ENCODE measurements at regions not wholly inside any gene's neighbourhood (a gene's known extent, or its start where the extent isn't known, plus 50 kb on each side); places are given as distances from the start of the nearest gene placed in this dataset.

DNA sequence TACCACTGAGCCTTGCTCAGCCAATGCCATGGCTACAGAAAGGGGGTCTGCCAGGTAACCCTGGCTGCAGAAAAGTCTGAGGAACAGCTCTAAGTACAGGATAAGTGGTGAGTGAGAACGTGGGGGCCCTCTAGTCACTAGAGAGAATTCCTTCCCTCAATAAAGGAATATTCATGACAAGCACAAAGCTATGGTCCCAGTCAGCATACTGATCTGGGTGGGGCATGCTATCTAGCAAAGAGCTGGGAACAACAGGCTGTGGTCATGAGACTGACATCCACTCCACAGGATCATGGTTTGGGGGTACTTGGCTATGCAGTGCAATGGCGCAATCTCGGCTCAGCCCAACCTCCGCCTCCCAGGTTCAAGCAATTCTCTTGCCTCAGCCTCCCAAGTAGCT, 140.4 kb downstream of the MTHFS start:
- TF ChIP-seq, protein P1, sequence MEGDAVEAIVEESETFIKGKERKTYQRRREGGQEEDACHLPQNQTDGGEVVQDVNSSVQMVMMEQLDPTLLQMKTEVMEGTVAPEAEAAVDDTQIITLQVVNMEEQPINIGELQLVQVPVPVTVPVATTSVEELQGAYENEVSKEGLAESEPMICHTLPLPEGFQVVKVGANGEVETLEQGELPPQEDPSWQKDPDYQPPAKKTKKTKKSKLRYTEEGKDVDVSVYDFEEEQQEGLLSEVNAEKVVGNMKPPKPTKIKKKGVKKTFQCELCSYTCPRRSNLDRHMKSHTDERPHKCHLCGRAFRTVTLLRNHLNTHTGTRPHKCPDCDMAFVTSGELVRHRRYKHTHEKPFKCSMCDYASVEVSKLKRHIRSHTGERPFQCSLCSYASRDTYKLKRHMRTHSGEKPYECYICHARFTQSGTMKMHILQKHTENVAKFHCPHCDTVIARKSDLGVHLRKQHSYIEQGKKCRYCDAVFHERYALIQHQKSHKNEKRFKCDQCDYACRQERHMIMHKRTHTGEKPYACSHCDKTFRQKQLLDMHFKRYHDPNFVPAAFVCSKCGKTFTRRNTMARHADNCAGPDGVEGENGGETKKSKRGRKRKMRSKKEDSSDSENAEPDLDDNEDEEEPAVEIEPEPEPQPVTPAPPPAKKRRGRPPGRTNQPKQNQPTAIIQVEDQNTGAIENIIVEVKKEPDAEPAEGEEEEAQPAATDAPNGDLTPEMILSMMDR (IDR thresholded peaks at IDR 0.05), result no peak
- no peak for TF ChIP-seq POLR2A (IDR thresholded peaks at IDR 0.05)
- no peaks in the 10 kb centered on the region for H3K27me3 ChIP-seq
- no peaks in the 10 kb centered on the region for H3K36me3 ChIP-seq (ENCODE audit: low read depth, missing control alignments)
- H3K9me3 ChIP-seq, result no peaks in the 10 kb centered on the region
- intact Hi-C loops (cut with DNase I; ENCODE audit: low total_unique reads), result no loop called here
- H3K4me3 ChIP-seq, result no peak overlapping the region
- DNase-seq, result no peak
- no peaks in the 10 kb centered on the region for H3K4me1 ChIP-seq
- WGBS, 2 donors, result 91 to 97% methylated on average over 4 of the region's 4 CpGs
- H3K27ac ChIP-seq, result no peak overlapping the region

DNA sequence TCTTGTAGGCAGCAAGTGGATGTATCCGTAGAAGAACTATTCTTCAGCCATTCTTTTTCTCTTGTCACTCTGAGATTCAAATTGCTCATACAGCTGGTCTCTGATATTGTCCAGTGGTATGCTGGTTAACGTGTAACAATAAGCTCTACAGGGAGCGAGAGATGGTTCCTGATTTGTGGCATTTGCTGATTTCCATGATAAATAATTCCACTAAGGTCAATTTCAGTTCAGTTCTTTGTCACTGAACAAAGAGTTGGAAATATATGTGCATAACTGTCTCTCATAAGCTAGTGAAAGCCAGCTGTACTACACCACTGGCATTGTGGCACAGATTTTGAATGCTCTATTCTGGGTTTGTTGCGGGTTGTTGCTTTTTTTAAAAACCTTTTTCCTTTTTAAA, 131.7 kb downstream of the MTHFS start:
- WGBS, 2 donors, result 82 to 88% methylated on average over 4 of the region's 4 CpGs
- no peaks in the 10 kb centered on the region for H3K27me3 ChIP-seq
- H3K4me1 ChIP-seq, result no peaks in the 10 kb centered on the region
- TF ChIP-seq, protein P1 (IDR thresholded peaks at IDR 0.05), result no peak
- TF ChIP-seq POLR2A (IDR thresholded peaks at IDR 0.05), result no peak
- H3K27ac ChIP-seq, result no peak overlapping the region
- no peak for DNase-seq
- no peaks in the 10 kb centered on the region for H3K9me3 ChIP-seq
- no peaks in the 10 kb centered on the region for H3K36me3 ChIP-seq (ENCODE audit: low read depth, missing control alignments)
- intact Hi-C loops (cut with DNase I; ENCODE audit: low total_unique reads), result no loop called here
- H3K4me3 ChIP-seq, result no peak overlapping the region

GRCh38 chr15:79769069-79769481, 127.7 kb downstream of the MTHFS start:
- Histone ChIP-seq H3K9me3 (no peaks in the 10 kb centered on the region), H3K4me3 (no peak overlapping the region), H3K36me3 (ENCODE audit: low read depth, missing control alignments) (no peaks in the 10 kb centered on the region), H3K27ac (no peak overlapping the region), H3K27me3 (no peaks in the 10 kb centered on the region), H3K4me1 (no peaks in the 10 kb centered on the region)
- TF ChIP-seq POLR2A (IDR thresholded peaks at IDR 0.05), result no peak
- TF ChIP-seq, protein P1 (IDR thresholded peaks at IDR 0.05), result peak in 2 of 3 experiments; percentile 40 to 43
- intact Hi-C loops (cut with DNase I; ENCODE audit: low total_unique reads), result no loop called here
- DNase-seq, result peak; percentile 47
- 60 to 75% methylated on average over 4 of the region's 4 CpGs for WGBS, 2 donors

DNA sequence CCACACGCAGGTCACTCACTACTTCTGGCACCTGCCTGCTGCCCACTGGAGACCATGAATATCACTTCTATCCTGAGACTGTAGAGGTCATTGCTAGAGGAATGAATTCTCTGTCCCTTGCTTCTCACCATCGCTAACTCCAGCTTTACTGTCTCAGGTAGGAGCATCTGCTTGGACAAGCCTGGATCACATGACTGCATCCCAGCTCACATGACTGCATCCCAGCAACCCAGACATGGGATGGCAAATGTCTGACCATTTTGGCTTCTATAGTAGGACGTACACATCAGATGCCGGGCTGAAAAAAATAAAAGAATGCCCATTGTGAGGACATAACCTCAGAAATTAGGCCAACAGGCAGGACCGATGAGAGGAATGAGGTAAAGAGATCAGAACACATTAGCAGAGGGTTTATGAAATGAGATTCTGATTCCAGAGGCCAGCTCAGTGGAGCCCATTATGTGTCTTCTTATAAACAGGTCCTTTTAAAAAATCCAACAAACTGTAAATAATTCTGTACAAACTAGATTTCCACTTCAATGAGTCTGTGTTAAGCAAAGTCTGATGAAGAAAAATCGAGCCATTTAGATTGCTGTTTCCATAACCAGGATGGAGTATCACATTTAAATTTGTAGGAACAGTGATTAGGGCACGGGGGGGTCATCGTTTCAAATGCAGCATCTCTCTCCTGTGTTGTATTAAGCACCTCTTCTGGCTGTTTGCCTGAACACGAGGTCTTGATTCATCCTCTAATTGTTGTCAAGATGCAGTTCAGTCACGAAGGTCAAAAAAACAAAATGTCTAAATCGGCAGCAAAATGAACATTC, 126.7 kb downstream of the MTHFS start:
- H3K36me3 ChIP-seq (ENCODE audit: low read depth, missing control alignments), result no peaks in the 10 kb centered on the region
- no peaks in the 10 kb centered on the region for H3K27me3 ChIP-seq
- no peak for TF ChIP-seq POLR2A (IDR thresholded peaks at IDR 0.05)
- TF ChIP-seq, protein P1 (IDR thresholded peaks at IDR 0.05), result no peak
- no peak for DNase-seq
- WGBS, 2 donors, result 86 to 87% methylated on average over 11 of the region's 11 CpGs
- no peaks in the 10 kb centered on the region for H3K9me3 ChIP-seq
- intact Hi-C loops (cut with DNase I; ENCODE audit: low total_unique reads), result no loop called here
- no peaks in the 10 kb centered on the region for H3K4me1 ChIP-seq
- H3K27ac ChIP-seq, result no peak overlapping the region
- no peak overlapping the region for H3K4me3 ChIP-seq

DNA sequence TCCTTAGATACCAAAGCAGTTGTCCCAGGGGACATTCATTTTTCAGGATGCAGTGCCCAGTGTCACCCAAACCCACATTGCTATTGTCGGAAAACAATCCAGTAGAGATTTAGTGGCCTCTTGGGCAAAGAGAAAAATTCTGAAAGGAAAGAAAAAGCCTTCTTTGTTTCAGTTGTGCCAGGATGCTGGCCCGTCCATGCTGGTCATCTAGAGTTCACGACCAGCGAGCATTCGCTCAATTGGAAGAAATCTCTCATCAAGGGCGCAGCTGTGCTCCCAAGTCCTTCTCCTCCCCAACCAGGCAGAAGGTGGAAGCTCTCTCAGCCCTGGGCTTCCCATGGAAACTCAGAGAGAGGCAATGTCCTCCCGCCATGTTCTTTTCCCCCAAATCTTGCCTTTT, 123.7 kb downstream of the MTHFS start:
- H3K9me3 ChIP-seq, result no peaks in the 10 kb centered on the region
- no peak for DNase-seq
- no peak for TF ChIP-seq POLR2A (IDR thresholded peaks at IDR 0.05)
- TF ChIP-seq, protein P1 (IDR thresholded peaks at IDR 0.05), result no peak
- WGBS, 2 donors, result 86 to 91% methylated on average over 7 of the region's 7 CpGs
- no peak overlapping the region for H3K27ac ChIP-seq
- no peaks in the 10 kb centered on the region for H3K36me3 ChIP-seq (ENCODE audit: low read depth, missing control alignments)
- H3K4me3 ChIP-seq, result no peak overlapping the region
- no peaks in the 10 kb centered on the region for H3K27me3 ChIP-seq
- intact Hi-C loops (cut with DNase I; ENCODE audit: low total_unique reads), result no loop called here
- no peaks in the 10 kb centered on the region for H3K4me1 ChIP-seq
